CD4-positive, alpha-beta T cell (primary cell): ENCODE measurements at regions not wholly inside any gene's neighbourhood (a gene's known extent, or its start where the extent isn't known, plus 50 kb on each side); places are given as distances from the start of the nearest gene placed in this dataset.

Source experiments
- ATAC-seq: fragments of 200-7000 bp; cut with Tn5 transposase; one replicate; pipeline ENCODE4 v1.10.0; 2022; ENCODE audit warnings: mild to moderate bottlenecking; ENCODE audit not compliant: poor library complexity
- CTCF ChIA-PET: fragments of 350-600 bp; sonication (Branson Sonifier 250); formaldehyde crosslinking; loops from one replicate; lab custom pipeline; 2021; ENCODE audit warnings: antibody characterized with exemption, inconsistent platforms; lab: Charles Lee
- POLR2A ChIA-PET: fragments of 350-600 bp; sonication (Branson Sonifier 250); formaldehyde crosslinking; loops from one replicate; lab custom pipeline; 2021; ENCODE audit warnings: antibody characterized with exemption, inconsistent platforms; lab: Charles Lee
- DNase-seq, 14 experiments: peaks; one replicate each; pipeline ENCODE4 v3.0.0-alpha.2; 2013 to 2020; ENCODE audit warnings: mixed read lengths in 2 of 14
- H3K27ac ChIP-seq, 2 donors: one replicate each; pipeline versions ENCODE4 v1.5.1 to v1.7.0; 2013; ENCODE audit warnings: low read length in 2 of 2, low read depth in 1 of 2, mild to moderate bottlenecking in 1 of 2
- H3K27me3 ChIP-seq, 2 experiments: 1 replicate in 1 of 2; 2 replicates in 1 of 2; pipeline versions ENCODE4 v1.6.1 to v1.7.0; 2013; ENCODE audit warnings: low read length in 2 of 2, control low read depth in 1 of 2, mild to moderate bottlenecking in 1 of 2, moderate library complexity in 1 of 2; ENCODE audit not compliant: insufficient read depth in 2 of 2, control insufficient read depth in 1 of 2
- H3K36me3 ChIP-seq: one replicate; pipeline ENCODE4 v1.6.1; 2013; ENCODE audit warnings: low read length, control low read depth; ENCODE audit not compliant: insufficient read depth
- H3K4me1 ChIP-seq: one replicate; pipeline ENCODE4 v1.6.1; 2013; ENCODE audit warnings: low read length, control low read depth; ENCODE audit not compliant: insufficient read depth
- H3K4me3 ChIP-seq: one replicate; pipeline ENCODE4 v1.5.1; 2013; ENCODE audit warnings: mild to moderate bottlenecking, low read length, moderate library complexity
- H3K9me3 ChIP-seq, 2 experiments: 1 replicate in 1 of 2; 2 replicates in 1 of 2; pipeline versions ENCODE4 v1.6.1 to v1.7.0; 2013; ENCODE audit warnings: low read length in 2 of 2, mild to moderate bottlenecking in 2 of 2, control low read depth in 1 of 2, moderate library complexity in 1 of 2; ENCODE audit not compliant: control insufficient read depth in 1 of 2, insufficient read depth in 1 of 2
- H3K27ac Mint-ChIP-seq: one replicate; pipeline ENCODE4 v1.8.0; 2020; ENCODE audit warnings: mixed read lengths
- H3K27me3 Mint-ChIP-seq: one replicate; pipeline ENCODE4 v1.8.0; 2021; ENCODE audit warnings: mixed read lengths
- H3K36me3 Mint-ChIP-seq: one replicate; pipeline ENCODE4 v1.8.0; 2021; ENCODE audit warnings: low read depth, mixed read lengths
- H3K4me1 Mint-ChIP-seq: one replicate; pipeline ENCODE4 v1.8.0; 2021; ENCODE audit warnings: low read depth, mixed read lengths
- H3K4me3 Mint-ChIP-seq: one replicate; pipeline ENCODE4 v1.8.0; 2020; ENCODE audit warnings: mild to moderate bottlenecking, mixed read lengths
- H3K9me3 Mint-ChIP-seq: one replicate; pipeline ENCODE4 v1.8.0; 2020; ENCODE audit warnings: mixed read lengths
- intact Hi-C, 2 experiments: fragments of 100-400 bp; cut with DNase I in 1 of 2; cut with micrococcal nuclease in 1 of 2; formaldehyde crosslinking; loops; one replicate each; pipeline versions ENCODE4 v1.15.1 to v1.9.0; 2023 to 2025; cut with DNase I, micrococcal nuclease
- TF ChIP-seq, protein P1 (sequence below): fragments of 200-600 bp; IDR thresholded peaks from one replicate; pipeline ENCODE4 v1.8.0; 2022; ENCODE audit warnings: antibody characterized with exemption, mild to moderate bottlenecking

DNA sequence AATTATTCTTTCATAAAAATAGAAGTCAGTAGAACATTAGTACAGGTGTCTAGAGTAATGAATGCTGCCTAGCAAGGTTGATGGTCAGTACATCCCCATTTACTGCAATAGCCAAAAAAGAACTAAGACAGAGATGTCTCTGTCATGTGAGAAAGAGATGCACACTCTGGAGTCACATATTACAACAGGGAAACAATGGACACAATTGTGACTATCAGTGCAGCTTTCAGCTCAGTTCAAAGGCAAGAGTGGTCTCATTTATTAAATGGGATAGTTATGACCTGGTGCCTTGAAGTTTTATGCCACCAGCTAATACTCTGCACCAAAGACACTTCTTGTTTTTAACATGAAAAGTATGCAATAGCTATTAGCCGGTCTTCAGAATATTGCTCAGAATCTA, 194.9 kb upstream of the CHAC2 start:
- Histone ChIP-seq H3K4me3 (no peak overlapping the region), H3K27ac (no peak overlapping the region), H3K9me3 (no peaks in the 10 kb centered on the region), H3K36me3 (no peaks in the 10 kb centered on the region), H3K27me3 (peaks cover 0 to 7% of the 10 kb centered on the region in 2 experiments), H3K4me1 (no peaks in the 10 kb centered on the region)
- no peak overlapping the region for H3K4me3 Mint-ChIP-seq
- H3K36me3 Mint-ChIP-seq: no peaks in the 10 kb centered on the region
- intact Hi-C loops: no loop called here
- ChIA-PET CTCF (no interaction called here), POLR2A (no interaction called here)
- peaks cover 6% of the 10 kb centered on the region for H3K27me3 Mint-ChIP-seq
- no peaks in the 10 kb centered on the region for H3K4me1 Mint-ChIP-seq
- ATAC-seq (no peak), DNase-seq (no peak)
- no peaks in the 10 kb centered on the region for H3K9me3 Mint-ChIP-seq
- H3K27ac Mint-ChIP-seq: no peak overlapping the region
- TF ChIP-seq, protein P1, sequence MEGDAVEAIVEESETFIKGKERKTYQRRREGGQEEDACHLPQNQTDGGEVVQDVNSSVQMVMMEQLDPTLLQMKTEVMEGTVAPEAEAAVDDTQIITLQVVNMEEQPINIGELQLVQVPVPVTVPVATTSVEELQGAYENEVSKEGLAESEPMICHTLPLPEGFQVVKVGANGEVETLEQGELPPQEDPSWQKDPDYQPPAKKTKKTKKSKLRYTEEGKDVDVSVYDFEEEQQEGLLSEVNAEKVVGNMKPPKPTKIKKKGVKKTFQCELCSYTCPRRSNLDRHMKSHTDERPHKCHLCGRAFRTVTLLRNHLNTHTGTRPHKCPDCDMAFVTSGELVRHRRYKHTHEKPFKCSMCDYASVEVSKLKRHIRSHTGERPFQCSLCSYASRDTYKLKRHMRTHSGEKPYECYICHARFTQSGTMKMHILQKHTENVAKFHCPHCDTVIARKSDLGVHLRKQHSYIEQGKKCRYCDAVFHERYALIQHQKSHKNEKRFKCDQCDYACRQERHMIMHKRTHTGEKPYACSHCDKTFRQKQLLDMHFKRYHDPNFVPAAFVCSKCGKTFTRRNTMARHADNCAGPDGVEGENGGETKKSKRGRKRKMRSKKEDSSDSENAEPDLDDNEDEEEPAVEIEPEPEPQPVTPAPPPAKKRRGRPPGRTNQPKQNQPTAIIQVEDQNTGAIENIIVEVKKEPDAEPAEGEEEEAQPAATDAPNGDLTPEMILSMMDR: no peak

DNA sequence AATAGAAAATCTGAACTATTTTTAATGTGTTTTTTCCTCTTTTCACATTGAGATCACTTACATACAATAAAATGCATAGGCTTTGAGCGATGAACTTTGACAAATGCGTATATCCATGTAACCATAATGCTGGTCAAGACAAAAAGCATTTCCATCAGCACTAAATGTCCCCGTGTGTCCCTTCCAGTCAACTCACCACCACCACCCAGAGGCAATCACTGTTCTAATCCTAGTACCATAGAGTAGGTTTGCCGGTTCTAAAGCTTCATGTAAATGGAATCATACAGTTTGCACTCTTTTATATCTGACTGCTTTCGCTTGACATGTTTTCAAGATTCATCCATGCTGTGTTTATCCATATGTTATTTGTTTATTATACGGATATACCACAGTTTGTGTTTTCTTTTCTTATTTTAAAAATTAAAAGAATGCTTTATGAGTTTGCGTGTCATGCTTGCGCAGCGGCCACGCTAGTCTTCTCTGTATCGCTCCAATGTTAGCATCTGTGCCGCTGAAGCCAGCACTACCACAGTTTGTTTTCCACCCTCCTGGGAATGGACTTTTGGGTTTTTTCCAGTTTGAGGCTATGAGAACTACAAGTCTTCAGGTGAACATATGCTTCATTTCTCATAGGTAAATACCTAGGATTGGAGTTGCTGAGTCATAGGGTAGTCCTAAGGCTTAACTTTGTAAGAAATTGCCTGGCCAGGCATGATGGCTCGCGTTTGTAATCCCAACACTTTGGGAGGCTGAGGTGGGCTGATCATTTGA, 197.5 kb upstream of the CHAC2 start:
- no peaks in the 10 kb centered on the region for H3K36me3 ChIP-seq
- no peak overlapping the region for H3K4me3 ChIP-seq
- no peaks in the 10 kb centered on the region for H3K9me3 ChIP-seq
- ChIA-PET POLR2A (no interaction called here), CTCF (no interaction called here)
- H3K27ac ChIP-seq: no peak overlapping the region
- H3K36me3 Mint-ChIP-seq: no peaks in the 10 kb centered on the region
- H3K4me3 Mint-ChIP-seq: no peak overlapping the region
- H3K9me3 Mint-ChIP-seq: no peaks in the 10 kb centered on the region
- no peak overlapping the region for H3K27ac Mint-ChIP-seq
- H3K27me3 Mint-ChIP-seq: peaks cover 6% of the 10 kb centered on the region
- intact Hi-C loops: no loop called here
- TF ChIP-seq, protein P1: no peak
- no peaks in the 10 kb centered on the region for H3K4me1 ChIP-seq
- H3K4me1 Mint-ChIP-seq: no peaks in the 10 kb centered on the region
- no peak for DNase-seq
- peaks cover 0 to 7% of the 10 kb centered on the region in 2 experiments for H3K27me3 ChIP-seq
- no peak for ATAC-seq

DNA sequence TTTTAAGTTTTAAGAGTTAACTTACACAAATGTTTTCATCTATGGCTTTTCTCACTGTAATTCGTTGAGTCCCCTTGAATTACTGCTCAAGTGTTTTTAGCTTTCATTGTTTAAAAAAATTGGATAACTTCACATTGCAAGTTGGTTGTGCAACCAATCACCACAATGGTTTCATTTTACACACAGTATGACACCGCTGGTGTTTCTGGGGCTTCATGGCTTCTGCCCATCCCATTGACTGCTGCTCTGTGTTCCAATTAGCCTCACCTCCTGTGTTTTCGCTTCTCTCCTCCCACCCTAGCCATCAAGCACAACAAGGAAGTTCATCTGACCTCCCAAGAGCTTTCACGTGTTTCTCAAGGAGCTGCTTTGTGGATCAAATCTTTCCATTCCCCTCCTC, 199.1 kb upstream of the CHAC2 start:
- ATAC-seq (no peak), DNase-seq (no peak)
- no peak overlapping the region for H3K27ac ChIP-seq
- ChIA-PET POLR2A (no interaction called here), CTCF (interaction anchor here (1.2 kb wide), 1 partner anchor 9 kb away, joined by 3 read pairs; no protein-coding TSS in a partner anchor)
- no peaks in the 10 kb centered on the region for H3K36me3 Mint-ChIP-seq
- H3K4me3 ChIP-seq: no peak overlapping the region
- H3K27ac Mint-ChIP-seq: no peak overlapping the region
- peaks cover 6% of the 10 kb centered on the region for H3K27me3 Mint-ChIP-seq
- H3K27me3 ChIP-seq: no peaks in the 10 kb centered on the region
- no peaks in the 10 kb centered on the region for H3K36me3 ChIP-seq
- no peaks in the 10 kb centered on the region for H3K4me1 Mint-ChIP-seq
- no peak overlapping the region for H3K4me3 Mint-ChIP-seq
- intact Hi-C loops: no loop called here
- H3K9me3 ChIP-seq: no peaks in the 10 kb centered on the region
- TF ChIP-seq, protein P1: no peak
- H3K9me3 Mint-ChIP-seq: no peaks in the 10 kb centered on the region
- H3K4me1 ChIP-seq: no peaks in the 10 kb centered on the region
